Epithelial cell of esophagus (primary cell): ENCODE measurements at regions not wholly inside any gene's neighbourhood (a gene's known extent, or its start where the extent isn't known, plus 50 kb on each side); places are given as distances from the start of the nearest gene placed in this dataset.

Source experiments
- DNase-seq: peaks from one replicate; pipeline ENCODE4 v3.0.0; 2010; ENCODE audit warnings: low read depth
- H3K4me3 ChIP-seq: 2 replicates; pipeline ENCODE4 v1.5.1; 2011; ENCODE audit warnings: mild to moderate bottlenecking, low read length, control low read depth
- CTCF ChIP-seq: IDR thresholded peaks from 2 replicates; pipeline ENCODE4 v1.5.1; 2011; ENCODE audit warnings: low read depth, mild to moderate bottlenecking, low read length, control low read depth, inconsistent platforms; ENCODE audit not compliant: insufficient read depth; ENCODE audit errors: missing control alignments

GRCh38 chr3:17972030-17972429 lies 229.6 kb upstream of the TBC1D5 start:
- DNase-seq = no peak

DNA sequence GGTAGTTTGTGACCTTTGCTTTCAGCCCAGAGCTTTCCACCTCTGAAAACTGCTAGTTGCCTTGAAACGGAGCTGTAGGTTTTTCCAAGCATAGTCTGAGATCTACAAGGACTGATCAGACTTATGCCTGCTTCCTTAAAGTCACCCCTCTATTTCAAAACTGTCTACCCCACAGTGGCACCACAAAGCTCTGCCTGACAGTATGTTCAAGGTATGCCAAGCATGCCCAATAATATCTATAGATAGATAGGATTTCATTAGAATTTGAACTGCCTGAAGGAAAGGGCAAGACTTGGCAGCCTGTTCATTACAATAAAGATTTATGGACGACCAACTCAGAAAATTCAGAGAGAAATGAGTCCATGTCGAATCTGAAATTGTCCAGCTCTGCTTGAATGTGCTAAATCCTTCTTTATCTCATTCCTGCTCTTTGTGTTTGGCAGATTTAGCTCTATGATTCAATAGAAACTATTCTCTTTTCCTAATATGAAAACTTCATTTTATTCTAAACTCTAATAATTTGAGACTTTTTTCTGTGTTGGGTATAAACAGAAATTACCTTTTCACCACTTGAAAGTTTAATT lies 227.6 kb upstream of the TBC1D5 start:
- no peak for TF ChIP-seq CTCF
- no peak overlapping the region for H3K4me3 ChIP-seq
- no peak for DNase-seq

More at GRCh38 chr3:17972030-17972429, 229.6 kb upstream of the TBC1D5 start:
- H3K4me3 ChIP-seq = no peak overlapping the region
- TF ChIP-seq CTCF = no peak

- DNase-seq = no peak
These were observed 226.8 kb upstream of the TBC1D5 start for GRCh38 chr3:17969244-17969643.

DNA sequence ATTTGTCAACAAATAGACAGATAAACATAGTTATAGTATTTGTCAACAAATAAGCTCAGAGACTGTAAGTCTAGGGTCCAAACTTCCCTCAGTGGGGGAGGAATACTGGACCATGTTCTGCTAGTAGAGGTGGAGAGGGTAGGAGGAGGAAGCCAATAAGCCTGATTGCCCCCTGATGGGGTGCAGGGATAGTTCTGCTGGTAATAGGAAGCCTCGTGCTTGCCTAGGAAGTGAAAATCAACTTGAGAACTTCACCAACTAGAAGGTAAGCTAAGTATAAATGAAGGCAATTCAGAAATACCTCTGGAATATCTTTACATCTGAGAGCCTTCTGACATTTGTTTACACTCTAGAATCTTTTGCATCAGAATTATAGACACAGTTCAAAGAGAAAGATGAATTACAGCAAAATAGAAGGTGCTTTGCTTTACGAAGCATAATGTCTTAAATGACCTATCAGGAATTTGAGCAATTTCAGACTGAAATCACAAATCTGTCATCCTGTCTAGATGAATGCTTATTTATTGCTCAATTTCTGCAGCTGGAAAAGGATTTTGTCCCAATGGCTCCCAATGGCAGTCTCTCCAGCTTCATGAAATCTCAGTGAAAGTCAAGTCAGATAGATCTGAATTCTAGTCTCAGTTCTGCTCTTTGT lies 225.6 kb upstream of the TBC1D5 start:
- no peak for TF ChIP-seq CTCF
- no peak overlapping the region for H3K4me3 ChIP-seq
- no peak for DNase-seq

More at GRCh38 chr3:17969244-17969643, 226.8 kb upstream of the TBC1D5 start:
- no peak overlapping the region for H3K4me3 ChIP-seq
- no peak for TF ChIP-seq CTCF

DNA sequence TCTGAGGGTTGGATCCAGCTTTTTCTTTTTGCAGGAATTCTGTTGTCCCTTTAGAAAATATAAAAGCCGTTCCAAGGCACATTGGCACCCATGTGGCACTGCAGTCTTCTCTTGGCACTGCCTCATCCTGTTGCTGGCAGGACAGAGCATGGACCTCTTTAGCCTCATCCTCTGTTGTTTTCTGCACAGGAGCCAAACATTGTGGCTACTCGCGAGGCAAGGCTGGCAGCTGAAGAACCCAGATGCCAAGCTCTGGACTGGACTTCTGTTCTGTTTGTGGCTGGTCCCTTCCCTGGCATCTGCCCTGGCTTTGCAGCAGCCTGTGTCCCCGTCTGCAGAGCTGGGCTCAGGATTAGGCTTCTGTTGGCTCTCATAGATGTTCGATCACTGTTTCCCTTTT lies 224.7 kb upstream of the TBC1D5 start:
- H3K4me3 ChIP-seq = no peak overlapping the region
- DNase-seq = no peak
- no peak for TF ChIP-seq CTCF

DNA sequence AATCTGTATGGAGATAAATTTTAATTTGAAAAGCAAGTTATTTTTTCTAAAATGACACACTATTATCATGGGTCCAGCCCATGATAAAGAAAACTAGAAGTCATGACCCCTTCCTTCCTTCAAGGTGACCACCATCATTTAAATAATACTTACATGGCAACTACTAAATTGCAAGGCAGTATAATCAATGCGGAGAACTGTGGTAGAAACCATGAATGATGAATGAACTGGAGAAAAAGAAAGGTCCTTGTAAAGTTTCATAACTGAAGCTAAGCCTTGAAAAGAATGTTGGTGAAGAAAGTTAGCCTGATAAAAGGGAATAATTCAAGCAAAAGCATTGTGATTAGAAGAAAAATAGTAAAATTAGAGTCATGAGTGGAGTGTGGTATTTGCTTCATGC lies 222.9 kb upstream of the TBC1D5 start:
- no peak for DNase-seq
- no peak overlapping the region for H3K4me3 ChIP-seq
- no peak for TF ChIP-seq CTCF

DNA sequence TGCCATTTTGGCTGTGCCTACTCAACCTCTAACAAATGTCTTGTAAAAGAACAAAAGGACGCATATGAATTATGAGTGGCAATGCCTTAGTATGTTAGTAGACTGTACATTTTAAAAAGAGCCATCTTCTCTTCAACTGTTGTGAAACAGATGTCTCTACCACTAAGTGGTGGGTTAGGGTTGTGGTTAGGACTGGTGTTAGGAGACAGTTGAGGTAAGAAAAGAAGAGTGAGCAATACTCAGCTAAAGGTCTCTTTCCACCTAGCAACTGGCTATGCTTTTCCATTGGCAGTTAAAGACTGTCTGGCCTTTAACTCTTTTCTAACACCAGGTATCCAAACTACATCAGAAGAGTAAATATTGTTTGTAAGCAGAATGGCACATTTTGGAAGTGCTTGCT lies 221.7 kb upstream of the TBC1D5 start:
- no peak for DNase-seq

More for the DNA sequence above, 221.7 kb upstream of the TBC1D5 start:
- no peak overlapping the region for H3K4me3 ChIP-seq
- TF ChIP-seq CTCF = no peak
